MM.1S (cell line): ENCODE measurements at regions not wholly inside any gene's neighbourhood (a gene's known extent, or its start where the extent isn't known, plus 50 kb on each side); places are given as distances from the start of the nearest gene placed in this dataset.

ENCODE experiments used
- DNase-seq: peaks from one replicate; pipeline ENCODE4 v3.0.0-alpha.2; 2015
- H2AFZ ChIP-seq: fragments of 300-600 bp; sonication (generic); 2 replicates; pipeline ENCODE4 v1.6.0; 2016; ENCODE audit warnings: antibody characterized with exemption, low read length
- H3F3A ChIP-seq: fragments of 300-600 bp; sonication (generic); 2 replicates; pipeline ENCODE4 v1.6.1; 2016; ENCODE audit warnings: mild to moderate bottlenecking, antibody characterized with exemption, low read length, moderate library complexity, mixed read lengths; ENCODE audit not compliant: insufficient read depth
- H3K27ac ChIP-seq: fragments of 300-600 bp; sonication (generic); 2 replicates; pipeline ENCODE4 v1.5.1; 2016; ENCODE audit warnings: mild to moderate bottlenecking, low read length
- H3K27me3 ChIP-seq: fragments of 300-600 bp; sonication (generic); replicated peaks from 2 replicates; pipeline ENCODE4 v1.6.0; 2016; ENCODE audit warnings: low read length; ENCODE audit not compliant: insufficient read depth
- H3K36me3 ChIP-seq: fragments of 300-600 bp; sonication (generic); replicated peaks from 2 replicates; pipeline ENCODE4 v1.6.1; 2016; ENCODE audit warnings: mild to moderate bottlenecking, low read length, mixed read lengths; ENCODE audit not compliant: insufficient read depth
- H3K4me1 ChIP-seq: fragments of 300-600 bp; sonication (generic); 2 replicates; pipeline ENCODE4 v1.6.1; 2016; ENCODE audit warnings: low read length, mixed read lengths
- H3K4me2 ChIP-seq: fragments of 300-600 bp; sonication (generic); 2 replicates; pipeline ENCODE4 v1.6.0; 2016; ENCODE audit warnings: low read depth, low read length
- H3K4me3 ChIP-seq: fragments of 300-600 bp; sonication (generic); 2 replicates; pipeline ENCODE4 v1.5.1; 2016; ENCODE audit warnings: low read length, mixed read lengths
- H3K79me2 ChIP-seq: fragments of 300-600 bp; sonication (generic); 2 replicates; pipeline ENCODE4 v1.6.1; 2016; ENCODE audit warnings: mixed run types, low read length, mixed read lengths
- H3K9ac ChIP-seq: fragments of 300-600 bp; sonication (generic); 2 replicates; pipeline ENCODE4 v1.6.1; 2016; ENCODE audit warnings: low read length, mixed read lengths
- H3K9me2 ChIP-seq: fragments of 300-600 bp; sonication (generic); replicated peaks from 2 replicates; pipeline ENCODE4 v1.6.1; 2016; ENCODE audit warnings: mild to moderate bottlenecking, low read length, mixed read lengths; ENCODE audit not compliant: insufficient read depth
- H3K9me3 ChIP-seq: fragments of 300-600 bp; sonication (generic); replicated peaks from 2 replicates; pipeline ENCODE4 v1.6.1; 2016; ENCODE audit warnings: mild to moderate bottlenecking, low read length, mixed read lengths; ENCODE audit not compliant: insufficient read depth
- H4K20me1 ChIP-seq: fragments of 300-600 bp; sonication (generic); 2 replicates; pipeline ENCODE4 v1.6.1; 2016; ENCODE audit warnings: mild to moderate bottlenecking, low read length, moderate library complexity, mixed read lengths; ENCODE audit not compliant: insufficient read depth
- CTCF ChIP-seq: fragments of 300-600 bp; sonication (generic); IDR thresholded peaks from 2 replicates; pipeline ENCODE4 v1.5.1; 2016; ENCODE audit warnings: antibody characterized with exemption, low read length, mixed read lengths
- EZH2 ChIP-seq: fragments of 300-600 bp; sonication (generic); optimal IDR thresholded peaks from 2 replicates; pipeline ENCODE3; 2017; ENCODE audit warnings: low read depth, mild to moderate bottlenecking, antibody characterized with exemption, low read length, mixed read lengths
- EZH2phosphoT487 ChIP-seq: fragments of 300-600 bp; sonication (generic); IDR thresholded peaks from 2 replicates; pipeline ENCODE4 v1.6.1; 2018; ENCODE audit warnings: antibody characterized with exemption, low read length

- DNase-seq = no peak
- Histone ChIP-seq H3F3A (no peaks in the 10 kb centered on the region), H2AFZ (no peak overlapping the region), H3K9me2 (no peaks in the 10 kb centered on the region), H3K27ac (no peak overlapping the region), H3K4me3 (no peak overlapping the region), H3K27me3 (no peaks in the 10 kb centered on the region), H3K36me3 (no peaks in the 10 kb centered on the region), H4K20me1 (no peaks in the 10 kb centered on the region), H3K4me1 (no peaks in the 10 kb centered on the region), H3K9me3 (no peaks in the 10 kb centered on the region), H3K79me2 (no peaks in the 10 kb centered on the region), H3K9ac (no peak overlapping the region), H3K4me2 (no peak overlapping the region)
- TF ChIP-seq EZH2 (no peak), EZH2phosphoT487 (no peak), CTCF (no peak)
These were observed 258.2 kb upstream of the HSF2 start for GRCh38 chr6:122141246-122141645.

- no peak for DNase-seq
- H4K20me1 ChIP-seq = no peaks in the 10 kb centered on the region
These were observed 255.4 kb upstream of the HSF2 start for GRCh38 chr6:122143813-122144601.

GRCh38 chr6:122145246-122145645 lies 254.2 kb upstream of the HSF2 start:
- no peak overlapping the region for H3K27ac ChIP-seq
- no peak overlapping the region for H3K4me3 ChIP-seq
- no peaks in the 10 kb centered on the region for H3K27me3 ChIP-seq
- DNase-seq = no peak
- H3F3A ChIP-seq = no peaks in the 10 kb centered on the region
- H3K4me1 ChIP-seq = no peaks in the 10 kb centered on the region
- H4K20me1 ChIP-seq = no peaks in the 10 kb centered on the region
- H3K9ac ChIP-seq = no peak overlapping the region
- H3K4me2 ChIP-seq = no peak overlapping the region
- no peaks in the 10 kb centered on the region for H3K9me2 ChIP-seq
- no peak overlapping the region for H2AFZ ChIP-seq
- H3K36me3 ChIP-seq = no peaks in the 10 kb centered on the region
- no peak for TF ChIP-seq CTCF
- no peaks in the 10 kb centered on the region for H3K79me2 ChIP-seq
- no peaks in the 10 kb centered on the region for H3K9me3 ChIP-seq

More at GRCh38 chr6:122143813-122144601, 255.4 kb upstream of the HSF2 start:
- H3K27me3 ChIP-seq = no peaks in the 10 kb centered on the region
- H3K79me2 ChIP-seq = no peaks in the 10 kb centered on the region
- no peaks in the 10 kb centered on the region for H3K4me1 ChIP-seq
- no peaks in the 10 kb centered on the region for H3K36me3 ChIP-seq
- H3K9me2 ChIP-seq = no peaks in the 10 kb centered on the region
- H3K4me3 ChIP-seq = no peak overlapping the region
- no peak overlapping the region for H3K27ac ChIP-seq
- H2AFZ ChIP-seq = no peak overlapping the region
- no peak for TF ChIP-seq EZH2
- TF ChIP-seq EZH2phosphoT487 = no peak
- no peak for TF ChIP-seq CTCF
- no peak overlapping the region for H3K9ac ChIP-seq
- no peaks in the 10 kb centered on the region for H3K9me3 ChIP-seq
- H3K4me2 ChIP-seq = no peak overlapping the region
- no peaks in the 10 kb centered on the region for H3F3A ChIP-seq
